Endothelial cell of umbilical vein (primary cell): ENCODE measurements at regions not wholly inside any gene's neighbourhood (a gene's known extent, or its start where the extent isn't known, plus 50 kb on each side); places are given as distances from the start of the nearest gene placed in this dataset.

Source experiments
- BruUV-seq: library from RNA; stranded (reverse); fragments of 400-500 nt; replicated peaks from 2 replicates; lab custom pipeline; 2021; lab: Mats Ljungman, UMichigan
- CTCF ChIA-PET: fragments of 300-600, 350-600 bp; sonication (Branson Sonifier 250); formaldehyde crosslinking; loops from one replicate; lab custom pipeline; 2021; ENCODE audit warnings: antibody characterized with exemption, inconsistent platforms; lab: Charles Lee
- POLR2A ChIA-PET: fragments of 300-600, 350-600 bp; sonication (Branson Sonifier 250); formaldehyde crosslinking; loops from one replicate; lab custom pipeline; 2021; ENCODE audit warnings: antibody characterized with exemption, inconsistent platforms; lab: Charles Lee
- DNase-seq: peaks from one replicate; pipeline ENCODE4 v3.0.0-alpha.2; 2011; ENCODE audit warnings: low read depth, low spot score
- FAIRE-seq: peaks from 2 replicates; lab custom pipeline; 2011; peaks lifted over from hg19 to GRCh38; lab: Jason Lieb, UNC
- H2AFZ ChIP-seq: 2 replicates; pipeline ENCODE4 v1.6.0; 2012; ENCODE audit warnings: low read depth, low read length, control low read depth, inconsistent platforms
- H3K27ac ChIP-seq: 2 replicates; pipeline ENCODE4 v1.5.1; 2011; ENCODE audit warnings: low read depth, mild to moderate bottlenecking, control low read depth, low read length, moderate library complexity; ENCODE audit not compliant: insufficient read depth
- H3K27me3 ChIP-seq, 2 experiments: 2 replicates each; pipeline versions ENCODE4 v1.6.0 to v1.6.1; 2011; ENCODE audit warnings: low read length in 2 of 2, mixed read lengths in 1 of 2; ENCODE audit not compliant: control insufficient read depth in 2 of 2, insufficient read depth in 2 of 2
- H3K36me3 ChIP-seq, 2 experiments: 2 replicates in 1 of 2; 3 replicates in 1 of 2; pipeline ENCODE4 v1.5.1; 2011; ENCODE audit warnings: low read length in 2 of 2, mild to moderate bottlenecking in 1 of 2, moderate library complexity in 1 of 2; ENCODE audit not compliant: control insufficient read depth in 2 of 2, insufficient read depth in 2 of 2; ENCODE audit errors: extremely low read depth in 1 of 2
- H3K4me1 ChIP-seq: 3 replicates; pipeline ENCODE4 v1.5.1; 2011; ENCODE audit warnings: mild to moderate bottlenecking, low read length; ENCODE audit not compliant: control insufficient read depth, insufficient read depth; ENCODE audit errors: extremely low read depth
- H3K4me2 ChIP-seq: 2 replicates; pipeline ENCODE4 v1.6.1; 2011; ENCODE audit warnings: low read length, control low read depth, mixed read lengths; ENCODE audit not compliant: insufficient read depth
- H3K4me3 ChIP-seq, 3 experiments: fragments of 200-600 bp in 1 of 3; sonication (generic), shearing (Covaris generic) in 1 of 3; replicated peaks in 1 of 3; 2 replicates each; pipeline ENCODE4 v1.5.1; 2011 to 2016; ENCODE audit warnings: control low read depth in 3 of 3, low read length in 3 of 3, mild to moderate bottlenecking in 2 of 3, inconsistent platforms in 1 of 3, low read depth in 1 of 3, moderate library complexity in 1 of 3; ENCODE audit not compliant: insufficient read depth in 1 of 3
- H3K79me2 ChIP-seq: 2 replicates; pipeline ENCODE4 v1.6.0; 2012; ENCODE audit warnings: low read length, inconsistent platforms; ENCODE audit not compliant: control insufficient read depth, insufficient read depth
- H3K9ac ChIP-seq: replicated peaks from 2 replicates; pipeline ENCODE3; 2011; ENCODE audit warnings: low read length, control low read depth; ENCODE audit not compliant: insufficient read depth; ENCODE audit errors: extremely low read depth
- H3K9me1 ChIP-seq: replicated peaks from 3 replicates; pipeline ENCODE4 v1.6.0; 2011; ENCODE audit warnings: mild to moderate bottlenecking, low read length; ENCODE audit not compliant: control insufficient read depth, insufficient read depth; ENCODE audit errors: extremely low read depth
- H3K9me3 ChIP-seq: replicated peaks from 2 replicates; pipeline ENCODE4 v1.5.1; 2012; ENCODE audit warnings: low read length, inconsistent platforms; ENCODE audit not compliant: control insufficient read depth, insufficient read depth
- H4K20me1 ChIP-seq: replicated peaks from 2 replicates; pipeline ENCODE3; 2011; ENCODE audit warnings: mild to moderate bottlenecking, low read length; ENCODE audit not compliant: control insufficient read depth, insufficient read depth; ENCODE audit errors: extremely low read depth
- EZH2 ChIP-seq: IDR thresholded peaks from 2 replicates; pipeline ENCODE4 v1.6.1; 2012; ENCODE audit warnings: borderline replicate concordance, low read depth, mild to moderate bottlenecking, moderate library complexity, low read length, inconsistent platforms; ENCODE audit not compliant: severe bottlenecking
- FOS ChIP-seq: IDR thresholded peaks from 2 replicates; pipeline ENCODE4 v1.6.1; 2011; ENCODE audit warnings: mild to moderate bottlenecking, low read length, moderate library complexity, borderline replicate concordance; ENCODE audit not compliant: insufficient read depth
- GATA2 ChIP-seq: IDR thresholded peaks from 2 replicates; pipeline ENCODE4 v1.7.0; 2011; ENCODE audit warnings: low read depth, mild to moderate bottlenecking, moderate library complexity, mixed read lengths, low read length; ENCODE audit not compliant: insufficient read length, insufficient read depth
- JUN ChIP-seq: IDR thresholded peaks from 2 replicates; pipeline ENCODE4 v1.6.1; 2011; ENCODE audit warnings: borderline replicate concordance, low read depth; ENCODE audit not compliant: insufficient read length, insufficient read depth
- MYC ChIP-seq: IDR thresholded peaks from one replicate; pipeline ENCODE4 v1.6.1; 2011; ENCODE audit warnings: mild to moderate bottlenecking, low read depth, low read length
- POLR2A ChIP-seq: IDR thresholded peaks from 2 replicates; pipeline ENCODE4 v1.6.1; 2012; ENCODE audit warnings: low read depth, mild to moderate bottlenecking, control low read depth, low read length
- POLR2AphosphoS5 ChIP-seq: IDR thresholded peaks from 2 replicates; pipeline ENCODE4 v1.6.1; 2012; ENCODE audit warnings: low read depth, mild to moderate bottlenecking, control low read depth, low read length, moderate library complexity; ENCODE audit not compliant: insufficient read depth
- dilution Hi-C: fragments of 300-500 bp; cut with MboI; formaldehyde crosslinking; loops from one replicate; pipeline ENCODE4 v1.15.0; 2019; ENCODE audit warnings: low sequenced_read_pairs; ENCODE audit not compliant: extremely low pct_ligation_motif_present
- intact Hi-C: fragments of 100-400 bp; cut with micrococcal nuclease; formaldehyde crosslinking; loops from one replicate; pipeline ENCODE4 v1.10.0; 2022
- TF ChIP-seq, protein P1 (sequence below), 2 donors: IDR thresholded peaks; 1 replicate in 1 of 2; 2 replicates in 1 of 2; pipeline ENCODE4 v1.5.1; 2011; ENCODE audit warnings: low read length in 2 of 2, mild to moderate bottlenecking in 2 of 2, moderate library complexity in 2 of 2, control low read depth in 1 of 2, inconsistent platforms in 1 of 2, low read depth in 1 of 2; ENCODE audit not compliant: insufficient read depth in 1 of 2; ENCODE audit errors: extremely low read depth in 1 of 2
- TF ChIP-seq, protein P2 (sequence below): IDR thresholded peaks from 2 replicates; pipeline ENCODE4 v1.6.1; 2011; ENCODE audit not compliant: insufficient read depth, insufficient read length

- DNase-seq (no peak), FAIRE-seq (no peak)
- H3K4me1 ChIP-seq = no peaks in the 10 kb centered on the region
- no peaks in the 10 kb centered on the region for H3K9me1 ChIP-seq
- no peak overlapping the region for H3K27ac ChIP-seq
- H3K36me3 ChIP-seq = no peaks in the 10 kb centered on the region
- no peak overlapping the region for H3K9ac ChIP-seq
- no peaks in the 10 kb centered on the region for H3K27me3 ChIP-seq
- dilution Hi-C loops = no loop called here
- no peaks in the 10 kb centered on the region for H3K79me2 ChIP-seq
- no peaks in the 10 kb centered on the region for H4K20me1 ChIP-seq
- BruUV-seq = no TSS peak
- TF ChIP-seq POLR2A = no peak
- no peak overlapping the region for H3K4me3 ChIP-seq
- intact Hi-C loops = no loop called here
- POLR2A ChIA-PET = no interaction called here
- no peak overlapping the region for H2AFZ ChIP-seq
- CTCF ChIA-PET = interaction anchor here (1.4 kb wide), 1 partner anchor 9 kb away, joined by 4 read pairs; no protein-coding TSS in a partner anchor
- peaks cover 3% of the 10 kb centered on the region for H3K9me3 ChIP-seq
- H3K4me2 ChIP-seq = no peak overlapping the region
Observed at GRCh38 chr12:33566403-33566802, 126.8 kb upstream of the SYT10 start.

- no peaks in the 10 kb centered on the region for H3K9me1 ChIP-seq
- H3K4me2 ChIP-seq = no peak overlapping the region
- DNase-seq = no peak
- intact Hi-C loops (no loop called here), dilution Hi-C loops (no loop called here)
- ChIA-PET POLR2A (no interaction called here), CTCF (no interaction called here)
- TF ChIP-seq GATA2 (no peak), POLR2AphosphoS5 (no peak), JUN (no peak), POLR2A (no peak), MYC (no peak), EZH2 (no peak), FOS (no peak)
- TF ChIP-seq, protein P1, sequence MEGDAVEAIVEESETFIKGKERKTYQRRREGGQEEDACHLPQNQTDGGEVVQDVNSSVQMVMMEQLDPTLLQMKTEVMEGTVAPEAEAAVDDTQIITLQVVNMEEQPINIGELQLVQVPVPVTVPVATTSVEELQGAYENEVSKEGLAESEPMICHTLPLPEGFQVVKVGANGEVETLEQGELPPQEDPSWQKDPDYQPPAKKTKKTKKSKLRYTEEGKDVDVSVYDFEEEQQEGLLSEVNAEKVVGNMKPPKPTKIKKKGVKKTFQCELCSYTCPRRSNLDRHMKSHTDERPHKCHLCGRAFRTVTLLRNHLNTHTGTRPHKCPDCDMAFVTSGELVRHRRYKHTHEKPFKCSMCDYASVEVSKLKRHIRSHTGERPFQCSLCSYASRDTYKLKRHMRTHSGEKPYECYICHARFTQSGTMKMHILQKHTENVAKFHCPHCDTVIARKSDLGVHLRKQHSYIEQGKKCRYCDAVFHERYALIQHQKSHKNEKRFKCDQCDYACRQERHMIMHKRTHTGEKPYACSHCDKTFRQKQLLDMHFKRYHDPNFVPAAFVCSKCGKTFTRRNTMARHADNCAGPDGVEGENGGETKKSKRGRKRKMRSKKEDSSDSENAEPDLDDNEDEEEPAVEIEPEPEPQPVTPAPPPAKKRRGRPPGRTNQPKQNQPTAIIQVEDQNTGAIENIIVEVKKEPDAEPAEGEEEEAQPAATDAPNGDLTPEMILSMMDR (IDR thresholded peaks at IDR 0.05; ENCODE audit: extremely low read depth in 1 of 2, insufficient read depth in 1 of 2, low read depth in 1 of 2, low read length in 2 of 2) = no peak
- TF ChIP-seq, protein P2, sequence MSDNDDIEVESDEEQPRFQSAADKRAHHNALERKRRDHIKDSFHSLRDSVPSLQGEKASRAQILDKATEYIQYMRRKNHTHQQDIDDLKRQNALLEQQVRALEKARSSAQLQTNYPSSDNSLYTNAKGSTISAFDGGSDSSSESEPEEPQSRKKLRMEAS = no peak
- BruUV-seq = no TSS peak
- H2AFZ ChIP-seq = no peak overlapping the region
- no peaks in the 10 kb centered on the region for H4K20me1 ChIP-seq
- no peak overlapping the region for H3K9ac ChIP-seq
- H3K36me3 ChIP-seq = no peaks in the 10 kb centered on the region
- H3K79me2 ChIP-seq = no peaks in the 10 kb centered on the region
- H3K27me3 ChIP-seq = no peaks in the 10 kb centered on the region
- H3K4me1 ChIP-seq = no peaks in the 10 kb centered on the region
- H3K27ac ChIP-seq = no peak overlapping the region
- no peak overlapping the region for H3K4me3 ChIP-seq
- FAIRE-seq = no peak
- H3K9me3 ChIP-seq = no peaks in the 10 kb centered on the region
Observed at GRCh38 chr12:33575346-33575745, 135.7 kb upstream of the SYT10 start.
